ENCODE measurements at regions not wholly inside any gene's neighbourhood (a gene's known extent, or its start where the extent isn't known, plus 50 kb on each side); places are given as distances from the start of the nearest gene placed in this dataset.

GRCh38 chr7:35365523-35365922 is 111.6 kb upstream of the TBX20 start:
- no peak for ATAC-seq (replicated peaks in 1 of 4)
- POLR2A ChIA-PET, result no interaction called here
- no peaks in the 10 kb centered on the region for H3K9me3 Mint-ChIP-seq

GRCh38 chr7:35362341-35362740 is 108.4 kb upstream of the TBX20 start:
- POLR2A ChIA-PET, result no interaction called here

More at GRCh38 chr7:35365523-35365922, 111.6 kb upstream of the TBX20 start:
- H3K4me1 ChIP-seq (ENCODE audit: control insufficient read depth in 1 of 2, extremely low read depth in 1 of 2, insufficient read depth in 2 of 2, low read length in 2 of 2), result no peaks in the 10 kb centered on the region
- WGBS (ENCODE audit: insufficient coverage), result no CpG with 5 or more reads among the region's 1 CpG
- H3K27ac ChIP-seq (ENCODE audit: low read length), result no peak overlapping the region
- DNase-seq, result no peak
- H3K27me3 ChIP-seq (replicated peaks in 1 of 2; ENCODE audit: control insufficient read depth in 2 of 2, extremely low read depth in 1 of 2, insufficient read depth in 2 of 2, low read length in 1 of 2), result peaks cover 0 to 10% of the 10 kb centered on the region in 2 experiments
- Mint-ChIP-seq H3K36me3 (no peaks in the 10 kb centered on the region), H3K27me3 (peaks cover 1 to 7% of the 10 kb centered on the region in 2 donors), H3K27ac (no peak overlapping the region), H3K4me3 (no peak overlapping the region), H3K4me1 (no peaks in the 10 kb centered on the region)
- CTCF ChIA-PET, result no interaction called here
- no peaks in the 10 kb centered on the region for H3K9me3 ChIP-seq
- H3K36me3 ChIP-seq (ENCODE audit: control insufficient read depth in 2 of 2, extremely low read depth in 1 of 2, insufficient read depth in 1 of 2, low read length in 1 of 2), result no peaks in the 10 kb centered on the region
- H3K4me3 ChIP-seq (ENCODE audit: control insufficient read depth in 1 of 2, extremely low read depth in 1 of 2, low read length in 1 of 2), result no peak overlapping the region

GRCh38 chr7:35359423-35359822 is 105.5 kb upstream of the TBX20 start:
- H3K27ac ChIP-seq (ENCODE audit: low read length), result no peak overlapping the region
- no CpG with 5 or more reads among the region's 1 CpG for whole genome bisulfite sequencing (ENCODE audit: insufficient coverage)
- DNase-seq (no peak), ATAC-seq (replicated peaks in 1 of 4) (no peak)
- Mint-ChIP-seq H3K36me3 (no peaks in the 10 kb centered on the region), H3K9me3 (no peaks in the 10 kb centered on the region), H3K27me3 (peaks cover 5 to 9% of the 10 kb centered on the region in 2 donors), H3K27ac (no peak overlapping the region), H3K4me3 (no peak overlapping the region), H3K4me1 (no peaks in the 10 kb centered on the region)
- H3K27me3 ChIP-seq (replicated peaks in 1 of 2; ENCODE audit: control insufficient read depth in 2 of 2, extremely low read depth in 1 of 2, insufficient read depth in 2 of 2, low read length in 1 of 2), result peaks cover 0 to 17% of the 10 kb centered on the region in 2 experiments
- H3K9me3 ChIP-seq, result no peaks in the 10 kb centered on the region
- H3K4me3 ChIP-seq (ENCODE audit: control insufficient read depth in 1 of 2, extremely low read depth in 1 of 2, low read length in 1 of 2), result no peak overlapping the region
- ChIA-PET CTCF (no interaction called here), POLR2A (no interaction called here)
- no peaks in the 10 kb centered on the region for H3K4me1 ChIP-seq (ENCODE audit: control insufficient read depth in 1 of 2, extremely low read depth in 1 of 2, insufficient read depth in 2 of 2, low read length in 2 of 2)
- no peaks in the 10 kb centered on the region for H3K36me3 ChIP-seq (ENCODE audit: control insufficient read depth in 2 of 2, extremely low read depth in 1 of 2, insufficient read depth in 1 of 2, low read length in 1 of 2)

More at GRCh38 chr7:35362341-35362740, 108.4 kb upstream of the TBX20 start:
- H3K27me3 Mint-ChIP-seq, result peaks cover 0 to 4% of the 10 kb centered on the region in 2 donors
- no peak overlapping the region for H3K27ac Mint-ChIP-seq
- DNase-seq (no peak), ATAC-seq (replicated peaks in 1 of 4) (no peak)
- no peaks in the 10 kb centered on the region for H3K36me3 ChIP-seq (ENCODE audit: control insufficient read depth in 2 of 2, extremely low read depth in 1 of 2, insufficient read depth in 1 of 2, low read length in 1 of 2)
- H3K9me3 Mint-ChIP-seq, result no peaks in the 10 kb centered on the region
- no peak overlapping the region for H3K27ac ChIP-seq (ENCODE audit: low read length)
- no peaks in the 10 kb centered on the region for H3K36me3 Mint-ChIP-seq
- WGBS (ENCODE audit: insufficient coverage), result 71% methylated on average over 6 of the region's 6 CpGs
- no peaks in the 10 kb centered on the region for H3K4me1 Mint-ChIP-seq
- no peaks in the 10 kb centered on the region for H3K9me3 ChIP-seq
- CTCF ChIA-PET, result no interaction called here
- peaks cover 0 to 10% of the 10 kb centered on the region in 2 experiments for H3K27me3 ChIP-seq (replicated peaks in 1 of 2; ENCODE audit: control insufficient read depth in 2 of 2, extremely low read depth in 1 of 2, insufficient read depth in 2 of 2, low read length in 1 of 2)
- no peak overlapping the region for H3K4me3 ChIP-seq (ENCODE audit: control insufficient read depth in 1 of 2, extremely low read depth in 1 of 2, low read length in 1 of 2)
- H3K4me3 Mint-ChIP-seq, result no peak overlapping the region
- H3K4me1 ChIP-seq (ENCODE audit: control insufficient read depth in 1 of 2, extremely low read depth in 1 of 2, insufficient read depth in 2 of 2, low read length in 2 of 2), result no peaks in the 10 kb centered on the region

GRCh38 chr7:35356495-35356894 is 102.6 kb upstream of the TBX20 start:
- WGBS (ENCODE audit: insufficient coverage), result 87% methylated on average over 3 of the region's 4 CpGs
- CTCF ChIA-PET, result no interaction called here
- H3K4me1 Mint-ChIP-seq, result no peaks in the 10 kb centered on the region

GRCh38 chr7:35355911-35356310 is 102.0 kb upstream of the TBX20 start:
- Mint-ChIP-seq H3K27me3 (peaks cover 13 to 18% of the 10 kb centered on the region in 2 donors), H3K4me1 (no peaks in the 10 kb centered on the region), H3K27ac (no peak overlapping the region), H3K4me3 (no peak overlapping the region), H3K36me3 (no peaks in the 10 kb centered on the region), H3K9me3 (no peaks in the 10 kb centered on the region)
- Histone ChIP-seq H3K9me3 (no peaks in the 10 kb centered on the region), H3K36me3 (ENCODE audit: control insufficient read depth in 2 of 2, extremely low read depth in 1 of 2, insufficient read depth in 1 of 2, low read length in 1 of 2) (no peaks in the 10 kb centered on the region), H3K4me3 (ENCODE audit: control insufficient read depth in 1 of 2, extremely low read depth in 1 of 2, low read length in 1 of 2) (no peak overlapping the region), H3K27me3 (replicated peaks in 1 of 2; ENCODE audit: control insufficient read depth in 2 of 2, extremely low read depth in 1 of 2, insufficient read depth in 2 of 2, low read length in 1 of 2) (peaks cover 0 to 14% of the 10 kb centered on the region in 2 experiments), H3K27ac (ENCODE audit: low read length) (no peak overlapping the region), H3K4me1 (ENCODE audit: control insufficient read depth in 1 of 2, extremely low read depth in 1 of 2, insufficient read depth in 2 of 2, low read length in 2 of 2) (no peaks in the 10 kb centered on the region)
- POLR2A ChIA-PET, result no interaction called here
- 75% methylated on average over 4 of the region's 5 CpGs for WGBS (ENCODE audit: insufficient coverage)
- no peak for ATAC-seq (replicated peaks in 1 of 4)
- no peak for DNase-seq
- CTCF ChIA-PET, result no interaction called here

More at GRCh38 chr7:35356495-35356894, 102.6 kb upstream of the TBX20 start:
- H3K4me3 ChIP-seq (ENCODE audit: control insufficient read depth in 1 of 2, extremely low read depth in 1 of 2, low read length in 1 of 2), result no peak overlapping the region
- POLR2A ChIA-PET, result no interaction called here
- no peaks in the 10 kb centered on the region for H3K9me3 Mint-ChIP-seq
- no peaks in the 10 kb centered on the region for H3K36me3 ChIP-seq (ENCODE audit: control insufficient read depth in 2 of 2, extremely low read depth in 1 of 2, insufficient read depth in 1 of 2, low read length in 1 of 2)
- DNase-seq (no peak), ATAC-seq (replicated peaks in 1 of 4) (no peak)
- no peaks in the 10 kb centered on the region for H3K9me3 ChIP-seq
- H3K27me3 ChIP-seq (replicated peaks in 1 of 2; ENCODE audit: control insufficient read depth in 2 of 2, extremely low read depth in 1 of 2, insufficient read depth in 2 of 2, low read length in 1 of 2), result peaks cover 0 to 13% of the 10 kb centered on the region in 2 experiments
- H3K27me3 Mint-ChIP-seq, result peaks cover 8 to 15% of the 10 kb centered on the region in 2 donors
- H3K4me3 Mint-ChIP-seq, result no peak overlapping the region
- H3K36me3 Mint-ChIP-seq, result no peaks in the 10 kb centered on the region
- H3K27ac ChIP-seq (ENCODE audit: low read length), result no peak overlapping the region
- no peak overlapping the region for H3K27ac Mint-ChIP-seq
- no peaks in the 10 kb centered on the region for H3K4me1 ChIP-seq (ENCODE audit: control insufficient read depth in 1 of 2, extremely low read depth in 1 of 2, insufficient read depth in 2 of 2, low read length in 2 of 2)

GRCh38 chr7:35355199-35355598 is 101.3 kb upstream of the TBX20 start:
- CTCF ChIA-PET, result interaction anchor here in 1 of 2 donors (0.6 kb wide), 1 partner anchor 654 kb away, joined by 4 read pairs; no protein-coding TSS in a partner anchor
- Mint-ChIP-seq H3K4me1 (no peaks in the 10 kb centered on the region), H3K27ac (no peak overlapping the region), H3K27me3 (peaks cover 15 to 19% of the 10 kb centered on the region in 2 donors), H3K4me3 (no peak overlapping the region), H3K9me3 (no peaks in the 10 kb centered on the region), H3K36me3 (no peaks in the 10 kb centered on the region)
- Histone ChIP-seq H3K4me3 (ENCODE audit: control insufficient read depth in 1 of 2, extremely low read depth in 1 of 2, low read length in 1 of 2) (no peak overlapping the region), H3K27ac (ENCODE audit: low read length) (no peak overlapping the region), H3K27me3 (replicated peaks in 1 of 2; ENCODE audit: control insufficient read depth in 2 of 2, extremely low read depth in 1 of 2, insufficient read depth in 2 of 2, low read length in 1 of 2) (peaks cover 0 to 14% of the 10 kb centered on the region in 2 experiments), H3K4me1 (ENCODE audit: control insufficient read depth in 1 of 2, extremely low read depth in 1 of 2, insufficient read depth in 2 of 2, low read length in 2 of 2) (no peaks in the 10 kb centered on the region), H3K9me3 (no peaks in the 10 kb centered on the region), H3K36me3 (ENCODE audit: control insufficient read depth in 2 of 2, extremely low read depth in 1 of 2, insufficient read depth in 1 of 2, low read length in 1 of 2) (no peaks in the 10 kb centered on the region)
- no peak for ATAC-seq (replicated peaks in 1 of 4)
- POLR2A ChIA-PET, result no interaction called here
- no peak for DNase-seq
- whole genome bisulfite sequencing (ENCODE audit: insufficient coverage), result no CpG with 5 or more reads among the region's 2 CpGs

- CTCF ChIA-PET, result interaction anchor here in 1 of 2 donors (0.6 kb wide), 2 partner anchors 532 to 572 kb away, joined by 3 to 4 read pairs; no protein-coding TSS in a partner anchor
- H3K4me3 Mint-ChIP-seq, result no peak overlapping the region
These were observed 99.6 kb upstream of the TBX20 start for GRCh38 chr7:35353481-35353880.

More at GRCh38 chr7:35353481-35353880, 99.6 kb upstream of the TBX20 start:
- no peak overlapping the region for H3K27ac Mint-ChIP-seq
- H3K9me3 ChIP-seq, result no peaks in the 10 kb centered on the region
- no peaks in the 10 kb centered on the region for H3K4me1 ChIP-seq (ENCODE audit: control insufficient read depth in 1 of 2, extremely low read depth in 1 of 2, insufficient read depth in 2 of 2, low read length in 2 of 2)
- no peak overlapping the region for H3K27ac ChIP-seq (ENCODE audit: low read length)
- DNase-seq (no peak), ATAC-seq (replicated peaks in 1 of 4) (no peak)
- H3K9me3 Mint-ChIP-seq, result no peaks in the 10 kb centered on the region
- WGBS (ENCODE audit: insufficient coverage), result 100% methylated on average over 1 of the region's 6 CpGs
- no peaks in the 10 kb centered on the region for H3K36me3 ChIP-seq (ENCODE audit: control insufficient read depth in 2 of 2, extremely low read depth in 1 of 2, insufficient read depth in 1 of 2, low read length in 1 of 2)
- H3K27me3 ChIP-seq (replicated peaks in 1 of 2; ENCODE audit: control insufficient read depth in 2 of 2, extremely low read depth in 1 of 2, insufficient read depth in 2 of 2, low read length in 1 of 2), result peaks cover 0 to 14% of the 10 kb centered on the region in 2 experiments
- POLR2A ChIA-PET, result no interaction called here
- H3K4me3 ChIP-seq (ENCODE audit: control insufficient read depth in 1 of 2, extremely low read depth in 1 of 2, low read length in 1 of 2), result no peak overlapping the region
- H3K4me1 Mint-ChIP-seq, result no peaks in the 10 kb centered on the region
- H3K36me3 Mint-ChIP-seq, result no peaks in the 10 kb centered on the region
- H3K27me3 Mint-ChIP-seq, result peaks cover 15 to 19% of the 10 kb centered on the region in 2 donors

Measured in T-cell (primary cell).